Lower lobe of right lung (tissue), 2 donors: ENCODE measurements at regions not wholly inside any gene's neighbourhood (a gene's known extent, or its start where the extent isn't known, plus 50 kb on each side); places are given as distances from the start of the nearest gene placed in this dataset.

Experiments
- ATAC-seq, 2 donors: fragments of 200-7000 bp; cut with Tn5 transposase; one replicate each; pipeline ENCODE4 v1.9.1; 2020 to 2022; ENCODE audit warnings: mild to moderate bottlenecking in 2 of 2, moderate library complexity in 2 of 2
- DNase-seq: peaks from one replicate; pipeline ENCODE4 v3.0.0-alpha.2; 2020
- H3K27ac ChIP-seq: fragments of 200-600 bp; one replicate; pipeline ENCODE4 v1.8.0; 2022
- H3K27me3 ChIP-seq: fragments of 200-600 bp; one replicate; pipeline ENCODE4 v1.8.0; 2022; ENCODE audit warnings: low read depth
- H3K36me3 ChIP-seq: fragments of 200-600 bp; one replicate; pipeline ENCODE4 v1.8.0; 2022; ENCODE audit warnings: mild to moderate bottlenecking
- H3K4me1 ChIP-seq: fragments of 200-600 bp; one replicate; pipeline ENCODE4 v1.8.0; 2022
- H3K4me3 ChIP-seq: fragments of 200-600 bp; one replicate; pipeline ENCODE4 v1.8.0; 2022; ENCODE audit warnings: mild to moderate bottlenecking
- H3K9me3 ChIP-seq: fragments of 200-600 bp; one replicate; pipeline ENCODE4 v1.8.0; 2022
- intact Hi-C: fragments of 100-400 bp; cut with DNase I; formaldehyde crosslinking; loops from one replicate; pipeline ENCODE4 v1.11.0; 2022
- TF ChIP-seq, protein P1 (sequence below): fragments of 200-600 bp; IDR thresholded peaks from one replicate; pipeline ENCODE4 v1.8.0; 2022; ENCODE audit warnings: antibody characterized with exemption, mild to moderate bottlenecking
- donor health status: DM: no; HTN: yes; CAD: no; lungs with severe emphysema.

DNA sequence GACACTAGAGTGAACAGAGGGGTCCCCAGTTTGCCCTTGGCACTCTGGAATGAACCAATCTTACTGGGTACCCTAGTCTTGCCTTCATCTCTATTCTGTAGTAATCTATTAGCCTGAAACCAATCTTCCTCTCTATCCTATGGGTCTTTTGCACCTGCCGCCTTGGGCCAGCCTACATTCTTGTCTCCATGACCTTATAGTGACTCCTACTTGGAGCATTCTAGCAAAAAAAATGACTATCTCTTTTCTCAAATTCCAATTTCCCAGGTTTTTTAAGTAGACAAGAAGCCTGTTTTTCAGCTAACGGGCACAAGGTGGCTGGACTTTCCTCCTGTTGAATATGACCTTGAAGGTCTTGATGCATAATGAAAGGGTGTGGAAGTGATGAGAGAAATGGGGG is 568.7 kb downstream of the TRAM1L1 start:
- no peak overlapping the region for H3K27ac ChIP-seq
- TF ChIP-seq, protein P1, sequence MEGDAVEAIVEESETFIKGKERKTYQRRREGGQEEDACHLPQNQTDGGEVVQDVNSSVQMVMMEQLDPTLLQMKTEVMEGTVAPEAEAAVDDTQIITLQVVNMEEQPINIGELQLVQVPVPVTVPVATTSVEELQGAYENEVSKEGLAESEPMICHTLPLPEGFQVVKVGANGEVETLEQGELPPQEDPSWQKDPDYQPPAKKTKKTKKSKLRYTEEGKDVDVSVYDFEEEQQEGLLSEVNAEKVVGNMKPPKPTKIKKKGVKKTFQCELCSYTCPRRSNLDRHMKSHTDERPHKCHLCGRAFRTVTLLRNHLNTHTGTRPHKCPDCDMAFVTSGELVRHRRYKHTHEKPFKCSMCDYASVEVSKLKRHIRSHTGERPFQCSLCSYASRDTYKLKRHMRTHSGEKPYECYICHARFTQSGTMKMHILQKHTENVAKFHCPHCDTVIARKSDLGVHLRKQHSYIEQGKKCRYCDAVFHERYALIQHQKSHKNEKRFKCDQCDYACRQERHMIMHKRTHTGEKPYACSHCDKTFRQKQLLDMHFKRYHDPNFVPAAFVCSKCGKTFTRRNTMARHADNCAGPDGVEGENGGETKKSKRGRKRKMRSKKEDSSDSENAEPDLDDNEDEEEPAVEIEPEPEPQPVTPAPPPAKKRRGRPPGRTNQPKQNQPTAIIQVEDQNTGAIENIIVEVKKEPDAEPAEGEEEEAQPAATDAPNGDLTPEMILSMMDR: no peak
- no peak for ATAC-seq

DNA sequence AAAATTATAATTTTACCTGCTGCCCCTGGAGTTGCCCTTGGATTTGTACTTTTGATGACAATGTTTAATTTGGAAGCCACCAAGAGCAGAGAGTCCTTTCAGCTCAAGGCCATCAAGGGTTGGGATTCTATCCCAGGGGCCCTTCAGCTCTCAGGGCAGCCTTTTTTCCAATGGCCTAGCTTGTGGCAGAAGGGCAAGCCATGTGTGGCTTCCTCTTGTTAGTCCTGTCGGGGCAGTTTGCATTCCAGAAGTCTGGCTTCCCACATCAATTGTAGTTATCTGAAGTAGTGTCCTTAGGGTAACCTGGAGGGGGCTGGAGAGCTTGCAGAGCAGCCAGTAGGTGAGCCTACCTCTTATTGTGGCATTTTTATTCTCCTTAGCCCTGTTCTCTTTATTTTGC is 569.4 kb downstream of the TRAM1L1 start:
- Histone ChIP-seq H3K36me3 (no peaks in the 10 kb centered on the region), H3K9me3 (no peaks in the 10 kb centered on the region), H3K27me3 (no peaks in the 10 kb centered on the region), H3K27ac (no peak overlapping the region), H3K4me3 (no peak overlapping the region), H3K4me1 (no peaks in the 10 kb centered on the region)
- peak; percentile 86 to 87 for ATAC-seq
- TF ChIP-seq, protein P1: no peak
- intact Hi-C loops: no loop called here
- DNase-seq: peak; percentile 46

More for the DNA sequence above, 568.7 kb downstream of the TRAM1L1 start:
- no peaks in the 10 kb centered on the region for H3K36me3 ChIP-seq
- H3K4me3 ChIP-seq: no peak overlapping the region
- H3K4me1 ChIP-seq: no peaks in the 10 kb centered on the region
- no peak for DNase-seq
- intact Hi-C loops: no loop called here
- no peaks in the 10 kb centered on the region for H3K9me3 ChIP-seq
- no peaks in the 10 kb centered on the region for H3K27me3 ChIP-seq

DNA sequence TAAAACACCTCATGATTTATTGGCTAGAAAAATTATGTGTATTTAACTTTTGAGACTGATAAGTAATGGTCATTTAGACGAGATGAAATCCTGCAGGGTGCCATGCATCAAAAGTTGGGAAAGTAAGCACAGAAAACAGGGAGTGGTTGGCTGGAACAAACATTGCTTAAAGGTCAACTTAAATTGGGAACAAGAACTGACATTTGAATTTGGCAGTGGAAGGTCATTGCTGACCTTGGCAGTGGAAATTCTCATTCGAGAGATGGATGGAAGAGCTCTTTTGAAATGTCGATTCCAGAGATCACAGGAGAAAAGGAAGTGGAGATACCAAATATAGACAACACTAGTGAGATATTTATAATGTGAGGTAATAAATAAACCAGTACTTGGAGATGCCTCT is 572.8 kb downstream of the TRAM1L1 start:
- TF ChIP-seq, protein P1: no peak
- intact Hi-C loops: no loop called here
- ATAC-seq (no peak), DNase-seq (no peak)
- Histone ChIP-seq H3K27ac (no peak overlapping the region), H3K27me3 (no peaks in the 10 kb centered on the region), H3K4me1 (no peaks in the 10 kb centered on the region), H3K9me3 (no peaks in the 10 kb centered on the region), H3K36me3 (no peaks in the 10 kb centered on the region), H3K4me3 (no peak overlapping the region)

DNA sequence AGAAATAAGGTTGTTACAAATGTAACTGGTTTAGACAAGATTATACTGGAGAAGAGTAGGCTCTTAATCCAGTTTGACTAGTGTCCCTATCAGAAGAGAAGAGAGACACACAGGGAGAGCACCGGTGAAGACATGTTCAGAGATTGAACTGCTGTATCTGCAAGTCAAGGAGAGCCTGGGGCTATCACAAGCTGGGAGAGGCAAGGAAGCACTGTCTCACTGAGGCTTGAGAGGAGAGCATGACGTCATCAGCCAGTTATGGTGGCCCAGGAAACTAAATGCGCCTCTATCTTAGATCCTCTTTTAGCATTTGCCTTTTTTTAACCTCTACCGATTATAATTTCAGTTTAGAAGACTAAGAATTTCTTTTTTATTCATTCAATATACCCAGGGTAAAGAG is 583.4 kb downstream of the TRAM1L1 start:
- Histone ChIP-seq H3K9me3 (no peaks in the 10 kb centered on the region), H3K4me3 (no peak overlapping the region), H3K27ac (no peak overlapping the region), H3K27me3 (no peaks in the 10 kb centered on the region), H3K36me3 (no peaks in the 10 kb centered on the region), H3K4me1 (no peaks in the 10 kb centered on the region)
- intact Hi-C loops: no loop called here
- DNase-seq: no peak
- TF ChIP-seq, protein P1: no peak
- ATAC-seq: no peak

DNA sequence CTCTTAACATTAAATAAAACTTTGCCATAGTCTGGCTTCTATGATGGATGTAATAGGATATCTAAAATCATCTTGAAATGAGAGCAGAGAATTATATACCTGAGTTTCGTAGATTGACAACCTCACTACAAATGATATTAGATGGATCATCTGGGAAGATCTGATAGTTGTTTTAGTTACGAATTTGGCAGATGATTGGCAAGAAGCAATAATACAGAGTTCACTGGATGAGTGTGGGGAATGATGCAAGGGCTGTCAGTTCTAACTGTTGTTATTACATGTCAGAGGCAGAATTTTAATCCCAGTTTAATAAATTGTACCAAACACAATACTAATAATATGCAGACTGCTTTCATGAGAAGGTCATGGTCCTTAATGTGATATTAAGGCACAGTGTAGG is 585.2 kb downstream of the TRAM1L1 start:
- no peak for ATAC-seq
- H3K9me3 ChIP-seq: no peaks in the 10 kb centered on the region
- DNase-seq: no peak
- TF ChIP-seq, protein P1: no peak
- H3K4me1 ChIP-seq: no peaks in the 10 kb centered on the region
- intact Hi-C loops: no loop called here
- H3K27me3 ChIP-seq: no peaks in the 10 kb centered on the region
- no peak overlapping the region for H3K4me3 ChIP-seq
- H3K27ac ChIP-seq: no peak overlapping the region
- no peaks in the 10 kb centered on the region for H3K36me3 ChIP-seq

DNA sequence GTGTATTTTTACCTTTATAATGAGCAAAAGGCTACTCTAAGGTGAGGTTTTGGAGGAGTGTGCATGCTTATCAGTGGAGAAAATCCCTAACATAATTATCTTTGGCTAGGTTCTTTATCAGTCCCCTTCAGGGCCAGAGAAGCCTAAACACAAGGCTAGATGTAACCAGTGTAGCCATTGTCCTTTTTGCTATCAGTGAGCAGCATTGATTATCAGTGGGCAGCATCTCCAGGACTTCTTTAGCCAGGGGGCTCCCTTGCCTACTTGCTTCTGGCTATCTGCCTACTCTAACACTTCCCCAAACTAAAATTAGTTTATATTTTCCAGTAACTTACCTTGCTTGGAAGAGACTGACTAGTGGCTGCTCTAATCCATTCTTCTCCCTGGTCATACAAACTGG is 595.6 kb downstream of the TRAM1L1 start:
- DNase-seq (no peak), ATAC-seq (no peak)
- intact Hi-C loops: no loop called here
- Histone ChIP-seq H3K36me3 (no peaks in the 10 kb centered on the region), H3K4me1 (no peaks in the 10 kb centered on the region), H3K9me3 (no peaks in the 10 kb centered on the region), H3K27ac (no peak overlapping the region), H3K27me3 (no peaks in the 10 kb centered on the region), H3K4me3 (no peak overlapping the region)
- TF ChIP-seq, protein P1: no peak
